NCI-H187 (cell line): ENCODE measurements at regions not wholly inside any gene's neighbourhood (a gene's known extent, or its start where the extent isn't known, plus 50 kb on each side); places are given as distances from the start of the nearest gene placed in this dataset.
"Not testable (repeated sequence)": the region's sequence is repeated elsewhere in the genome, so short reads cannot be mapped to it uniquely, and the experiment has no call there.

ENCODE experiments used
- DNase-seq, 2 experiments: peaks; one replicate each; lab custom pipeline; 2025; lab: John Stamatoyannopoulos, UW

DNA sequence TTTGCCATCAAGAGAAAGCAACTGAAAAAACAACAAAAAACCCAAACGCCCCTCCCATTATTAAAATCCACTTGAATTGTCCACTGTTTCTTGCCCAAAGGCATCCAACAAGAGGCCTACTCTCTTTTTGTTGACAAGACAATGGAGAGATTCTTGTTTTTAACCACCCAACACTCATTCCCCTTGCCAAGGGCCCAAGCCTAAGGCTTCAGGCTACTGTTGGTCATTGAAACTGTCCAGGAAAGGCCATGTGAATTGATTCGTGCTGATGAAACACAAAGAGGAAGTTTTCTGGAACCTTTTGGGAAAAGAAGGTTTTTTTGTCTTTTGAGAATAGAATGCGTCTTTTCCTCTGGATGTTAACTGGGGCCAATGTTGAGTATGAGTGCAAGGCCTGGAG, 157.4 kb upstream of the PFN2 start:
- DNase-seq, result no peak

- DNase-seq, result no peak
Observed at GRCh38 chr3:150127011-150127490, 156.4 kb upstream of the PFN2 start.

- no peak for DNase-seq
Observed at GRCh38 chr3:150124142-150124541, 153.4 kb upstream of the PFN2 start.

DNA sequence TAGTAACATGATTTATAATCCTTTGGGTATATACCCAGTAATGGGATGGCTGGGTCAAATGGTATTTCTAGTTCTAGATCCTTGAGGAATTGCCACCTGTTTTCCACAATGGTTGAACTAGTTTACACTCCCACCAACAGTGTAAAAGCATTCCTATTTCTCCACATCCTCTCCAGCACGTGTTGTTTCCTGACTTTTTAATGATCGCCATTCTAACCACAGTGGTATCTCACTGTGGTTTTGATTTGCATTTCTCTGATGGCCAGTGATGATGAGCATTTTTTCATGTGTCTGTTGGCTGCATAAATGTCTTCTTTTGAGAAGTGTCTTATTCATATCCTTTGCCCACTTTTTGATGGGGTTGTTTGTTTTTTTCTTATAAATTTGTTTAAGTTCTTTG, 152.6 kb upstream of the PFN2 start:
- DNase-seq, result not testable (repeated sequence)

DNA sequence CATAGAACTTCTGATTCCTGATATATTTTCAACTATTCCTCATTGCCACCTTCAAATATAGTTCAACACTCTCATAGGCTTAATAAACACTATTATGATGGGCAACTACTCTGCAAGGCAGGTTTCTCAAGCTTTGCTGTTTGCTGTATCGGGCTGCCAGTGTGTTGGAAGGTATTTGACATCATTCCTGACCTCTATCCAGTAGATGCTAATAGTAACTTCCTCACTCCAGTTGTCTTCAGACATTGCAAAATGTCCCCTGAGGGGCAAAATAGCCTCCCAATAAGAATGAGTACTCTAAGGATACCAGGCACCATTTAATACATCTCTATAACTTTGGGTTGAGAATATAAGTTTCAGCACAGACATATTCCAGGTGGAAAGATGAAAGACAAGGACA, 147.5 kb upstream of the PFN2 start:
- DNase-seq, result no peak

GRCh38 chr3:150117076-150117475, 146.4 kb upstream of the PFN2 start:
- no peak for DNase-seq

DNA sequence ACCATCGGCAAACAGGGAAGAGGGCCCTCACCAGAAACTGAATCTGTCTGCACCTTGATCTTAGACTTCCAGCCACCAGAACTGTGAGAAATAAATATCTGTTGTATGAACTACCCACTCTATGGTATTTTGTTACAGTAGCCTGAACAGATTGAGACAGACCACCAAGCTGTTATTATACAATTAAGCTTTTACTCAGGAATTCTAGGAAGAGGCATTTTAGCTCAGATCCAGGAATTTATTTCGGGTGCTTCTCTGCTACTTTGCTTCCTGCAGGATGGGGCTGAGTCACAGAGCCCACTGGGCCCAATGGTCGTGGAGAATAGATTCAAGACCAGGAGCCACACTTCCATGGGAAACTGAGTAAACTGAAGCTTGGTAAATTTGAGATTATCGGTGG, 145.5 kb upstream of the PFN2 start:
- no peak for DNase-seq

- DNase-seq, result no peak
Observed at GRCh38 chr3:150114873-150115540, 144.3 kb upstream of the PFN2 start.

- DNase-seq, result no peak
Observed at GRCh38 chr3:150114273-150114672, 143.6 kb upstream of the PFN2 start.

- DNase-seq, result no peak
Observed at GRCh38 chr3:150110097-150110496, 139.4 kb upstream of the PFN2 start.

GRCh38 chr3:150107429-150108175, 136.9 kb upstream of the PFN2 start:
- DNase-seq, result no peak

DNA sequence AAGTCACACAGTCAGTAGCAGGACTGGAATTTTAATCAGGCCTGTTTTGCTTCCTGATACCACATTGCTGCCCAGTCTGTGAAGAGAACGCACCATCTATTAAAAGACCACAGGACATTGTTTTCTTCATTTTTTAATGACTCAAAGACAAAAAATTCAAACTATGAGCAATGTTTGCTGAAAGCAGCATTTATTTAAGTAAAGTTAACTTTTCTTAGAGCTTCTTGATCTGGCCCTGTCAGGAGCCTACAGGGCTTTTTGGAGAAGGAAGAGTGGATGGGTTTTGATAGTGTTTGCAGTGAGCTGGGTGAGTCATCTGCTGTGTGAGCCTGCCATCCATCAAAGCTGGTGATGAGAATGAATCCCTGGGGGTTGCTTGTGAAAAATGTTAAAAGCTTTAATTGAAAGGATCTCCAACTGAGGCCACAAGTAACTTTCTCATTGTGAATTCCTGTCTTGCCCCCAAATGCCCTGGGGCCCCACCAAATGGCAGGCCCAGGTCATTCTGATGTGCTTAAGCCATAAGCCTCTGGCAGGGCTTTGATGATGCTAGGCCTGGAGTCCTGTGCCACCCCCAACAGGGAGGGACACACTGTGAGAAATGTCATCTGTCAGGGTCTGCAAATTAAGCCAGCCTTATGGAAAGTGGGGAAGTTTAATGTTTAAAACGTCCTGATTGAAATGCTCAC, 136.2 kb upstream of the PFN2 start:
- peak in 1 of 2 experiments; percentile 19 for DNase-seq

- DNase-seq, result no peak
Observed at GRCh38 chr3:150105886-150106612, 135.4 kb upstream of the PFN2 start.

DNA sequence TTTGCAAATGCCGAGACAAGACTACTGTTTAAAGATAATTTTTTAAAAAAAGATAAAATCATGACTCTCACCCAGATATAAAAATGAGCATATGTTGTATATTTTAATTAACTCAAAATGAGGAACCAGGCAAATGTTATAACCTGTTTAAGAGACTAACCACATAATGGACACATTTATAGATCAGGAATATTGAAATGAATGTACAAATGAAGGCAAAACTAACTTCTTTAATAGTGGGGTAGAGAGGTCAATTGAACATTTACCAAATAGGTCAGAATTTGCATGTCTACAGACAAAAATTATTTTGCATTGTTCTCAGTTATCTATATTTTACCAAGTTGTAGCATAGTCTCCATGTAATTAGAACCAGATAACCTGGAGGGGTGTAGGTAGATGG, 134.3 kb upstream of the PFN2 start:
- no peak for DNase-seq

DNA sequence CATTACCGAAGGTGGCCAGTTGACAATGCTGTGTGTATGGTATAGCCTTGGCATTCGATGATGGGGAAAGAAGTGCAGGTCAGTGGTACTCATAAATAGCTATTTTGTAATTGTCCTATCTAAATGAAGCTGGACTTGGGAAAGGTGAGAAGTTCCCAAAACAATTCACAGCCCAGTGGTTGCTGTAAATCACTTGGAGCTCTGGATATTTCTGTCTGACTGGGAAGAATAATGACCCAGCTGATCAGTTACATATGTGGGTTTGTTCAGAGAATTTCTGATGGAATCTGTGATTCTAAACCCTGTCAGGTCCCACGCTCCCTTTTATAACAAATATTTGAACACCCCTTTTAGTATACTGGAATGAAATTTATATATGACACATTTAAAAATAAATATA, 133.9 kb upstream of the PFN2 start:
- DNase-seq, result no peak

DNA sequence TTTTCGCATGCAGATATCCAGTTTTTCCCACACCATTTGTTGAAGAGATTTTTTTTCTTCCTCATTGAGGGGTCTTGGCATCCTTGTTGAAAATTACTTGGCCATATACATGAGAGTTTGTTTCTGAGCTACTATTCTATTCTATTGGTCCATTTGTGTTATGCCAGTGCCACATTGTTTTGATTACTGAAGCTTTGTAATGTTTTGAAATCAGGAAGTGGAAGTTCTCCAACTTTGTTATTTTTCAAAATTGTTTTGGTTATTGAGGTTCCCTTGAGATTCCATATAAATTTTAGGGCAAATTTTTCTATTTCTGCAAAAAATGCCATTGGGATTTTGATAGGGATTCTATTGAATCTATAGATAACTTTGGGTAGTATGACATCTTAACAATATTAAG, 130.3 kb upstream of the PFN2 start:
- no peak for DNase-seq

GRCh38 chr3:150098621-150099020, 127.9 kb upstream of the PFN2 start:
- no peak for DNase-seq

GRCh38 chr3:150097588-150097890, 126.8 kb upstream of the PFN2 start:
- no peak for DNase-seq

GRCh38 chr3:150096700-150097587, 126.2 kb upstream of the PFN2 start:
- no peak for DNase-seq

DNA sequence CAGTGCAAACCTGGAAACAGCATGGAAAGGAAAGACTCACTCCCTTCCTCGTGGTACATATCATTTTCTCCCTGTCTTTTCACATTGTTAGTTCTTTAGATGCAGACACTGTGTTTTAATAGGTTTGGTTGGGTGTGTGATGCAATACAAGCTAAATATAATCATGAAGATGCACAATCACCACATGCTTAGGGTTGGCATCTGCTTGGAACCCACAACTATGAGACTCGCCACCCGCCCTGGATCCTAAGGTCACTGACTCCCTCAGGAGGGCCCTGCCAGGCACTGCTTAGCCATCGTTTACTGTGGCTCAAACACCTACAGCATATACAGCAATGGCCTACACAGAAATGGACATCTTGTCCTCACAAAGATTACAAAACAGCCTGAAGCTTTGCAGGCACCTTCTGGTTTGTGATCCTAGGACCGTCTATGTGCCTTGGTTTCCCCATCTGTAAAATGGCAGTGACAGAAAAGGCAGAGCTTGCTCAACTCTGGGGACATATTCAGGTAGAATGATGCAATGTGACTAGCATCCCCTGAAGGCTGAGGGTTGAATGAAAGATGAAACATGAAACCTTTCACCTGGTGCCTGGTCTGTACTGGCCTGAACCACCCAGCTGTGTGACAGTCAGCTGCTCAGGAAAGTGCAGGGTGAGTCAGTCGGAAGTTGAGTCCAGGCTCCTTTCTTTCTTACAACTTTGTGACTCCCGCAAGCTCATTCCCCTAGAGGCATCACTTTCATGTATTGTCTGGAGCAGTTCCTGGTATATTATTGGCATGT, 123.6 kb upstream of the PFN2 start:
- peak; percentile 9 to 40 for DNase-seq

GRCh38 chr3:150091626-150092025, 120.9 kb upstream of the PFN2 start:
- no peak for DNase-seq
